K562 (cell line): ENCODE measurements at regions not wholly inside any gene's neighbourhood (a gene's known extent, or its start where the extent isn't known, plus 50 kb on each side); places are given as distances from the start of the nearest gene placed in this dataset.

Experiments
- ATAC-seq: fragments of 200-7000 bp; cut with Tn5 transposase; 3 replicates; pipeline ENCODE4 v1.9.1; 2020; ENCODE audit warnings: moderate library complexity
- BruUV-seq: library from RNA; stranded (reverse); fragments of 400-500 nt; replicated peaks from 2 replicates; lab custom pipeline; 2021; lab: Mats Ljungman, UMichigan
- CTCF ChIA-PET: fragments of 300-600 bp; formaldehyde crosslinking; extraction: SDS; loops from one replicate; lab custom pipeline; 2021; ENCODE audit warnings: low intra/inter-chr PET ratio; lab: Yijun Ruan, JAX
- POLR2A ChIA-PET: fragments of 300-600, 350-650 bp; sonication (Branson Sonifier 250); formaldehyde crosslinking; extraction: SDS; loops from one replicate; lab custom pipeline; 2021; ENCODE audit warnings: antibody characterized with exemption, inconsistent platforms; lab: Yijun Ruan, JAX
- DNase-seq, 4 experiments: peaks; one replicate each; pipeline versions ENCODE4 v3.0.0 to v3.0.0-alpha.2; 2011 to 2018; ENCODE audit warnings: low spot score in 3 of 4, mixed read lengths in 3 of 4; ENCODE audit errors: extremely low read depth in 1 of 4
- FAIRE-seq: peaks from 2 replicates; lab custom pipeline; 2011; peaks lifted over from hg19 to GRCh38; lab: Jason Lieb, UNC
- H2AFZ ChIP-seq: 2 replicates; pipeline ENCODE4 v1.6.0; 2011; ENCODE audit warnings: low read depth, low read length, control low read depth, inconsistent platforms
- H3K27ac ChIP-seq: fragments of 200-600 bp; 3 replicates; pipeline ENCODE4 v1.8.0; 2011; ENCODE audit warnings: low read depth, mild to moderate bottlenecking, control low read depth, inconsistent platforms, low read length, moderate library complexity, mixed read lengths; ENCODE audit errors: extremely low read depth
- H3K27me3 ChIP-seq, 2 experiments: fragments of 300-600 bp in 1 of 2; 2 replicates in 1 of 2; 3 replicates in 1 of 2; pipeline versions ENCODE4 v1.6.0 to v1.8.0; 2011; ENCODE audit warnings: inconsistent platforms in 2 of 2, low read length in 2 of 2, mild to moderate bottlenecking in 1 of 2, mixed read lengths in 1 of 2, moderate library complexity in 1 of 2; ENCODE audit not compliant: control insufficient read depth in 2 of 2, insufficient read depth in 2 of 2
- H3K36me3 ChIP-seq: fragments of 300-600 bp; 3 replicates; pipeline ENCODE4 v1.8.0; 2011; ENCODE audit warnings: mild to moderate bottlenecking, low read length, inconsistent platforms; ENCODE audit not compliant: control insufficient read depth, insufficient read depth
- H3K4me1 ChIP-seq, 2 experiments: fragments of 200-600 bp in 1 of 2; replicated peaks in 1 of 2; 2 replicates in 1 of 2; 3 replicates in 1 of 2; pipeline versions ENCODE4 v1.5.1 to v1.8.0; 2011; ENCODE audit warnings: inconsistent platforms in 2 of 2, low read length in 2 of 2, mild to moderate bottlenecking in 1 of 2, mixed read lengths in 1 of 2, moderate library complexity in 1 of 2; ENCODE audit not compliant: control insufficient read depth in 2 of 2, insufficient read depth in 2 of 2
- H3K4me2 ChIP-seq: 2 replicates; pipeline ENCODE4 v1.6.1; 2011; ENCODE audit warnings: low read length, control low read depth, inconsistent platforms, mixed read lengths; ENCODE audit not compliant: insufficient read depth
- H3K4me3 ChIP-seq: fragments of 200-600 bp; sonication (generic), shearing (Covaris generic); 2 replicates; pipeline ENCODE4 v1.5.1; 2016; ENCODE audit warnings: control low read depth, inconsistent platforms
- H3K79me2 ChIP-seq: fragments of 200-600 bp; 3 replicates; pipeline ENCODE4 v1.8.0; 2011; ENCODE audit warnings: low read length, inconsistent platforms; ENCODE audit not compliant: control insufficient read depth, insufficient read depth
- H3K9ac ChIP-seq, 2 experiments: 2 replicates each; pipeline versions ENCODE4 v1.6.0 to v1.6.1; 2011; ENCODE audit warnings: low read depth in 2 of 2, low read length in 2 of 2, control low read depth in 1 of 2, inconsistent platforms in 1 of 2, mild to moderate bottlenecking in 1 of 2, mixed read lengths in 1 of 2; ENCODE audit not compliant: insufficient read depth in 1 of 2
- H3K9me1 ChIP-seq: one replicate; pipeline ENCODE4 v1.6.0; 2011; ENCODE audit warnings: inconsistent platforms, mild to moderate bottlenecking, low read length, moderate library complexity; ENCODE audit not compliant: control insufficient read depth, insufficient read depth
- H3K9me3 ChIP-seq: replicated peaks from 2 replicates; pipeline ENCODE4 v1.5.1; 2011; ENCODE audit warnings: low read depth, low read length, inconsistent platforms; ENCODE audit not compliant: control insufficient read depth, insufficient read depth
- H4K20me1 ChIP-seq: replicated peaks from 2 replicates; pipeline ENCODE4 v1.6.1; 2011; ENCODE audit warnings: low read length, inconsistent platforms, mixed read lengths; ENCODE audit not compliant: control insufficient read depth, insufficient read depth
- CTBP1 ChIP-seq: fragments of 450-650 bp; IDR thresholded peaks from 2 replicates; pipeline ENCODE4 v1.6.1; 2016; ENCODE audit warnings: borderline replicate concordance
- ELF4 ChIP-seq: fragments of 450-650 bp; formaldehyde crosslinking; IDR thresholded peaks from 2 replicates; pipeline ENCODE4 v1.4.0; 2022; ENCODE audit warnings: missing genetic modification characterization
- PCBP2 ChIP-seq: fragments of 200-400 bp; formaldehyde crosslinking; IDR thresholded peaks from 2 replicates; pipeline ENCODE4 v1.6.1; 2018; ENCODE audit warnings: low read length, low read depth, mild to moderate bottlenecking, moderate library complexity; ENCODE audit not compliant: poor library complexity, severe bottlenecking
- TRIM24 ChIP-seq, 2 experiments: fragments of 450-650 bp; IDR thresholded peaks; 2 replicates each; pipeline ENCODE4 v1.6.1; 2016
- ZNF212 ChIP-seq: fragments of 450-650 bp; formaldehyde crosslinking; IDR thresholded peaks from 2 replicates; pipeline ENCODE4 v1.4.0; 2020; ENCODE audit warnings: mild to moderate bottlenecking
- WGBS: fragments of 100-300 bp; shearing (Covaris generic); methylation state at CpG from one replicate; pipeline ENCODE4 v1.1.6; 2016; ENCODE audit warnings: low coverage, mixed read lengths; ENCODE audit not compliant: insufficient coverage; ENCODE audit errors: missing lambda C conversion rate; 5-methylcytosine and 5-hydroxymethylcytosine counted together
- in situ Hi-C: fragments of 300-500 bp; cut with MboI; formaldehyde crosslinking; loops from 4 replicates; pipeline ENCODE4 v1.15.0; 2018; ENCODE audit warnings: inconsistent platforms, mixed read lengths
- intact Hi-C: fragments of 100-400 bp; cut with micrococcal nuclease; formaldehyde crosslinking; loops from 2 replicates; pipeline ENCODE4 v1.14.2; 2022
- TF ChIP-seq, protein P1 (sequence below): fragments of 250-450 bp; sonication (Bioruptor Pico); IDR thresholded peaks from 2 replicates; pipeline ENCODE4 v1.4.0; 2020; ENCODE audit warnings: mild to moderate bottlenecking
- TF ChIP-seq, protein P2 (sequence below): sonication (generic); formaldehyde crosslinking; IDR thresholded peaks from 2 replicates; pipeline ENCODE4 v1.8.0; 2022; ENCODE audit warnings: missing genetic modification reagents, mild to moderate bottlenecking, borderline replicate concordance
- TF ChIP-seq, protein P3 (sequence below), 2 experiments: fragments of 200-800 bp in 1 of 2; sonication (Bioruptor generic) in 1 of 2; sonication (generic) in 1 of 2; formaldehyde crosslinking in 1 of 2; IDR thresholded peaks in 1 of 2; conservative IDR thresholded peaks in 1 of 2; 2 replicates each; pipeline versions ENCODE4 v1.5.0 to v1.6.1; 2016 to 2020; ENCODE audit warnings: missing compliant biosample characterization in 1 of 2, missing genetic modification characterization in 1 of 2, missing genetic modification reagents in 1 of 2

DNA sequence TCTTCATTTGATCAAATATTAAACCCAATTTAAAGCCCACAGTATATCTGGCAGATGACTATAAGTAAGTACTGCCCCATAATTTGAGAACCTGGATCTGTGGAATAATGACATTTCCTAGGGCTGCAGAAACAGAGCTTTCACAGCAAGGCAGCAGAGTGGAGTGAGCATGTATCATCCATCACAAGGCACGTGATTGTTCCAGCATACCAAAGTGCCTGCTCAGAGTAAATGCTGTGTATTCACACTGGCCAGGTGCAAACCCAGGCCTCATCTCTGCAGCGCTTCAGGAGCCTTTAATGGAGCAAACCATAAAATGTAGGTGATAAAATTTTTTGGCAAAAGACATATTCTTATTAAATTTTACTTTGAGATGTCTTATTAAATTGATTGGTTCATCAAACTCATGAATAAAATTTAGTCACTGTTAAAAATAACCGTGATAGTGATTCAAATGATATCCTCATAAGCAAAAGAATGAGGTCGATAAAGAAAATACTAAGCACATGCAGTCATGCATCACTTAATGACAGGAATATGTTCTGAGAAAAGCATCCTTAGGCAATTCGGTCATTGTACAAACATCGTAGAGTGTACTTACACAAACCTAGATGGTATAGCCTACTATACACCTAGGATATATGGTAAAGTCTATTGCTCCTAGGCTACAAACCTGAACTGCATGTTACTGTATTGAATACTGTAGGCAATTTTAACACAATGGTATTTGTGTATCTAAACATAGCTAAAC is 99.3 kb upstream of the SLC24A5 start:
- H3K4me3 ChIP-seq = no peak overlapping the region
- no peak overlapping the region for H2AFZ ChIP-seq
- no peak overlapping the region for H3K27ac ChIP-seq
- H3K9ac ChIP-seq = no peak overlapping the region
- H3K36me3 ChIP-seq = no peaks in the 10 kb centered on the region
- no TSS peak for BruUV-seq
- TF ChIP-seq ELF4 (no peak), ZNF212 (CRISPR knock-in tag) (no peak), TRIM24 (IDR thresholded peaks at IDR 0.05) (no peak)
- H3K79me2 ChIP-seq = no peaks in the 10 kb centered on the region
- DNase-seq (no peak), FAIRE-seq (no peak), ATAC-seq (no peak)
- no peaks in the 10 kb centered on the region for H3K9me3 ChIP-seq
- H3K4me1 ChIP-seq = no peaks in the 10 kb centered on the region
- no peaks in the 10 kb centered on the region for H4K20me1 ChIP-seq
- intact Hi-C loops (no loop called here), in situ Hi-C loops (no loop called here)
- ChIA-PET CTCF (no interaction called here), POLR2A (no interaction called here)
- under 1% methylated on average over 6 of the region's 6 CpGs for WGBS
- no peak overlapping the region for H3K4me2 ChIP-seq
- H3K27me3 ChIP-seq = no peaks in the 10 kb centered on the region
- no peaks in the 10 kb centered on the region for H3K9me1 ChIP-seq

DNA sequence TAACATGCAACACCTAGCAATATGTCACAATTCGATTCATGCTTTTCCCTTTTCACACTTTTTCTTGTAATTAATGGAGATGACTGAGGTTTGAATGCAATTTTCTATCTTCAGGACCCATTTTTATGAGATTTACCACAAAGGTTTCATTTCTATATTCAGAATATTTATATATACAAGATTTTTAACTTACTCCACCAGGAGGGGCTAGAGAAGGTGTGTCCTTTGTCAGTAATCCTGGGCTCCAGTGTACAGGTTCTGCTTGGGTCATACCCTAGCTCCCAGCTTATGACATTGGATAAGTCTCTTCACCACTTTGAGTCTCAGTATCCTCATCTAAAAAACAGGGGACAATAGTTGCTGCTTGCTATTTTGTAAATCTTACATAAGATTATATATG is 95.7 kb upstream of the SLC24A5 start:
- no peaks in the 10 kb centered on the region for H4K20me1 ChIP-seq
- in situ Hi-C loops (no loop called here), intact Hi-C loops (no loop called here)
- WGBS = 0% methylated on average over 1 of the region's 1 CpG
- H3K4me1 ChIP-seq = no peaks in the 10 kb centered on the region
- no peaks in the 10 kb centered on the region for H3K9me3 ChIP-seq
- H3K27ac ChIP-seq = no peak overlapping the region
- TF ChIP-seq, protein P1, sequence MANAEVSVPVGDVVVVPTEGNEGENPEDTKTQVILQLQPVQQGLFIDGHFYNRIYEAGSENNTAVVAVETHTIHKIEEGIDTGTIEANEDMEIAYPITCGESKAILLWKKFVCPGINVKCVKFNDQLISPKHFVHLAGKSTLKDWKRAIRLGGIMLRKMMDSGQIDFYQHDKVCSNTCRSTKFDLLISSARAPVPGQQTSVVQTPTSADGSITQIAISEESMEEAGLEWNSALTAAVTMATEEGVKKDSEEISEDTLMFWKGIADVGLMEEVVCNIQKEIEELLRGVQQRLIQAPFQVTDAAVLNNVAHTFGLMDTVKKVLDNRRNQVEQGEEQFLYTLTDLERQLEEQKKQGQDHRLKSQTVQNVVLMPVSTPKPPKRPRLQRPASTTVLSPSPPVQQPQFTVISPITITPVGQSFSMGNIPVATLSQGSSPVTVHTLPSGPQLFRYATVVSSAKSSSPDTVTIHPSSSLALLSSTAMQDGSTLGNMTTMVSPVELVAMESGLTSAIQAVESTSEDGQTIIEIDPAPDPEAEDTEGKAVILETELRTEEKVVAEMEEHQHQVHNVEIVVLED (CRISPR knock-in tag) = no peak
- TF ChIP-seq, protein P2, sequence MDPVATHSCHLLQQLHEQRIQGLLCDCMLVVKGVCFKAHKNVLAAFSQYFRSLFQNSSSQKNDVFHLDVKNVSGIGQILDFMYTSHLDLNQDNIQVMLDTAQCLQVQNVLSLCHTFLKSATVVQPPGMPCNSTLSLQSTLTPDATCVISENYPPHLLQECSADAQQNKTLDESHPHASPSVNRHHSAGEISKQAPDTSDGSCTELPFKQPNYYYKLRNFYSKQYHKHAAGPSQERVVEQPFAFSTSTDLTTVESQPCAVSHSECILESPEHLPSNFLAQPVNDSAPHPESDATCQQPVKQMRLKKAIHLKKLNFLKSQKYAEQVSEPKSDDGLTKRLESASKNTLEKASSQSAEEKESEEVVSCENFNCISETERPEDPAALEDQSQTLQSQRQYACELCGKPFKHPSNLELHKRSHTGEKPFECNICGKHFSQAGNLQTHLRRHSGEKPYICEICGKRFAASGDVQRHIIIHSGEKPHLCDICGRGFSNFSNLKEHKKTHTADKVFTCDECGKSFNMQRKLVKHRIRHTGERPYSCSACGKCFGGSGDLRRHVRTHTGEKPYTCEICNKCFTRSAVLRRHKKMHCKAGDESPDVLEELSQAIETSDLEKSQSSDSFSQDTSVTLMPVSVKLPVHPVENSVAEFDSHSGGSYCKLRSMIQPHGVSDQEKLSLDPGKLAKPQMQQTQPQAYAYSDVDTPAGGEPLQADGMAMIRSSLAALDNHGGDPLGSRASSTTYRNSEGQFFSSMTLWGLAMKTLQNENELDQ = no peak
- TF ChIP-seq ELF4 = no peak
- no peak for TF ChIP-seq CTBP1
- no peak for TF ChIP-seq PCBP2
- TF ChIP-seq, protein P3, sequence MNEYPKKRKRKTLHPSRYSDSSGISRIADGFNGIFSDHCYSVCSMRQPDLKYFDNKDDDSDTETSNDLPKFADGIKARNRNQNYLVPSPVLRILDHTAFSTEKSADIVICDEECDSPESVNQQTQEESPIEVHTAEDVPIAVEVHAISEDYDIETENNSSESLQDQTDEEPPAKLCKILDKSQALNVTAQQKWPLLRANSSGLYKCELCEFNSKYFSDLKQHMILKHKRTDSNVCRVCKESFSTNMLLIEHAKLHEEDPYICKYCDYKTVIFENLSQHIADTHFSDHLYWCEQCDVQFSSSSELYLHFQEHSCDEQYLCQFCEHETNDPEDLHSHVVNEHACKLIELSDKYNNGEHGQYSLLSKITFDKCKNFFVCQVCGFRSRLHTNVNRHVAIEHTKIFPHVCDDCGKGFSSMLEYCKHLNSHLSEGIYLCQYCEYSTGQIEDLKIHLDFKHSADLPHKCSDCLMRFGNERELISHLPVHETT (CRISPR knock-in tag; conservative IDR thresholded peaks at IDR 0.05 in 1 of 2, IDR thresholded peaks at IDR 0.05 in 1 of 2) = no peak
- no peak overlapping the region for H3K4me3 ChIP-seq
- no peaks in the 10 kb centered on the region for H3K36me3 ChIP-seq
- H3K9ac ChIP-seq = no peak overlapping the region
- no peak overlapping the region for H2AFZ ChIP-seq
- ATAC-seq (no peak), FAIRE-seq (no peak), DNase-seq (no peak)
- H3K27me3 ChIP-seq = no peaks in the 10 kb centered on the region
- POLR2A ChIA-PET = no interaction called here
- CTCF ChIA-PET = interaction anchor here (0.6 kb wide), 1 partner anchor 187 kb away, joined by 3 read pairs; no protein-coding TSS in a partner anchor
- no peaks in the 10 kb centered on the region for H3K79me2 ChIP-seq
- H3K9me1 ChIP-seq = no peaks in the 10 kb centered on the region
- H3K4me2 ChIP-seq = no peak overlapping the region
- BruUV-seq = no TSS peak
